Lung (tissue), 11 donors: ENCODE measurements at regions not wholly inside any gene's neighbourhood (a gene's known extent, or its start where the extent isn't known, plus 50 kb on each side); places are given as distances from the start of the nearest gene placed in this dataset.

Source experiments
- ATAC-seq: fragments of 200-7000 bp; cut with Tn5 transposase; one replicate; pipeline ENCODE4 v1.9.1; 2020; ENCODE audit warnings: moderate number of reproducible peaks; ENCODE audit not compliant: insufficient read depth, low FRiP score
- DNase-seq, 3 donors: peaks; one replicate each; pipeline ENCODE4 v3.0.0-alpha.2; 2013 to 2017
- H3K27ac ChIP-seq, 2 donors: one replicate each; pipeline ENCODE4 v1.5.1; 2013; ENCODE audit warnings: mild to moderate bottlenecking in 2 of 2, moderate library complexity in 2 of 2, control low read depth in 1 of 2, inconsistent platforms in 1 of 2, low read depth in 1 of 2, low read length in 1 of 2
- H3K27me3 ChIP-seq, 3 donors: one replicate each; pipeline ENCODE4 v1.5.1; 2013; ENCODE audit warnings: low read length in 2 of 3; ENCODE audit not compliant: control insufficient read depth in 3 of 3, insufficient read depth in 3 of 3
- H3K36me3 ChIP-seq, 4 donors: one replicate each; pipeline ENCODE4 v1.5.1; 2013; ENCODE audit warnings: low read length in 4 of 4, mild to moderate bottlenecking in 1 of 4, moderate library complexity in 1 of 4; ENCODE audit not compliant: control insufficient read depth in 4 of 4, insufficient read depth in 4 of 4
- H3K4me1 ChIP-seq, 5 donors: one replicate each; pipeline ENCODE4 v1.5.1; 2013; ENCODE audit warnings: low read length in 5 of 5, mild to moderate bottlenecking in 2 of 5, moderate library complexity in 1 of 5; ENCODE audit not compliant: control insufficient read depth in 5 of 5, insufficient read depth in 5 of 5
- H3K4me3 ChIP-seq: one replicate; pipeline ENCODE4 v1.5.1; 2013; ENCODE audit warnings: mild to moderate bottlenecking, control low read depth, moderate library complexity
- H3K9ac ChIP-seq, 2 donors: one replicate each; pipeline ENCODE4 v1.5.1; 2013; ENCODE audit warnings: low read length in 2 of 2, control low read depth in 1 of 2; ENCODE audit not compliant: insufficient read depth in 1 of 2
- H3K9me3 ChIP-seq, 4 donors: one replicate each; pipeline ENCODE4 v1.5.1; 2013; ENCODE audit warnings: low read length in 3 of 4, mild to moderate bottlenecking in 1 of 4, moderate library complexity in 1 of 4; ENCODE audit not compliant: control insufficient read depth in 4 of 4, insufficient read depth in 3 of 4
- CTCF ChIP-seq: IDR thresholded peaks from 2 replicates; pipeline ENCODE4 v1.5.1; 2012; ENCODE audit warnings: mild to moderate bottlenecking; ENCODE audit errors: control extremely low read depth, extremely low read depth
- WGBS, 2 donors: extraction: QIAGEN DNeasy Blood & Tissue Kit; methylation state at CpG; one replicate each; pipeline ENCODE4 v1.1.7; 2013; 5-methylcytosine and 5-hydroxymethylcytosine counted together
- donor health status: control.
- donor health status: control.
- donor health status: Bipolar disorder and iron deficiency.
- donor health status: healthy.
- donor health status: DM: yes; HTN: yes; CAD: no.

DNA sequence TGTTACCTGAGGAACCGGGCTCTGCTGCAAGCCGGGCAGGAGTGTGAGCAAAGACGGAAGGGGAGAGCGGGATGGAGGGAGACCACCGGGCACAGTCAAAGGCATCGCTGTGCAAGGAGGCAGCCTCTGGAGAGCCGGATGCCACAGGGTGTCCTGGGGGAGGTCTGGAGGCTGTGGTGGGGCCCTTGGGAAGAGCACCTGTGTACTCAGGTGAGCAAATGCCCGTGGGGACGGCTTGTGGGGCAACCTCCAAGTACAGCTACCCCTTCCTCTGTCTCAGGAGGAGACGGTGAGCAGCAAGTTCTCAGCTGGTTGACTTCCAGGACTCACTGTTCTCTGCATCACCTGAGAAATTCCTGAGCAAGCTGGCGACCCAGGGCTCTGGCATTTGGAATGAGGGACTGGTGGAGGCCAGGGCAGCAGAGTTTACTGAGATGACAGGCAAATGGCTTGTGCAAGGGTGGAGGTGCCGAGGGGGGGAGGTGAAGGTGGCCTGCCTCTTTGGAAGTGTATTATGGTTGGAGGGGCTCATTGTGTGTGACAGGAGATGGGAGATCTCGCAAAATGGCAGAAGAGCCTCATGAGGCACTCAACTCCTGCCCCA lies 345.2 kb upstream of the SHH start:
- H3K9ac ChIP-seq, result no peak overlapping the region
- no peak overlapping the region for H3K4me3 ChIP-seq
- TF ChIP-seq CTCF, result no peak
- no peak for DNase-seq
- no peaks in the 10 kb centered on the region for H3K27me3 ChIP-seq
- no peak overlapping the region for H3K27ac ChIP-seq
- H3K36me3 ChIP-seq, result no peaks in the 10 kb centered on the region
- no peak for ATAC-seq
- no peaks in the 10 kb centered on the region for H3K9me3 ChIP-seq
- WGBS, 2 donors, result 84 to 86% methylated on average over 13 of the region's 13 CpGs
- H3K4me1 ChIP-seq, result no peaks in the 10 kb centered on the region

- H3K27ac ChIP-seq, result no peak overlapping the region
- no peaks in the 10 kb centered on the region for H3K4me1 ChIP-seq
- peak; percentile 15 to 44 (median 27) for DNase-seq
- no peaks in the 10 kb centered on the region for H3K36me3 ChIP-seq
- no peaks in the 10 kb centered on the region for H3K27me3 ChIP-seq
- TF ChIP-seq CTCF, result no peak
- ATAC-seq, result no peak
- 70 to 73% methylated on average over 20 of the region's 20 CpGs for WGBS, 2 donors
- H3K4me3 ChIP-seq, result no peak overlapping the region
- no peak overlapping the region for H3K9ac ChIP-seq
- H3K9me3 ChIP-seq, result no peaks in the 10 kb centered on the region
These were observed 344.6 kb upstream of the SHH start for GRCh38 chr7:156156734-156157408.

DNA sequence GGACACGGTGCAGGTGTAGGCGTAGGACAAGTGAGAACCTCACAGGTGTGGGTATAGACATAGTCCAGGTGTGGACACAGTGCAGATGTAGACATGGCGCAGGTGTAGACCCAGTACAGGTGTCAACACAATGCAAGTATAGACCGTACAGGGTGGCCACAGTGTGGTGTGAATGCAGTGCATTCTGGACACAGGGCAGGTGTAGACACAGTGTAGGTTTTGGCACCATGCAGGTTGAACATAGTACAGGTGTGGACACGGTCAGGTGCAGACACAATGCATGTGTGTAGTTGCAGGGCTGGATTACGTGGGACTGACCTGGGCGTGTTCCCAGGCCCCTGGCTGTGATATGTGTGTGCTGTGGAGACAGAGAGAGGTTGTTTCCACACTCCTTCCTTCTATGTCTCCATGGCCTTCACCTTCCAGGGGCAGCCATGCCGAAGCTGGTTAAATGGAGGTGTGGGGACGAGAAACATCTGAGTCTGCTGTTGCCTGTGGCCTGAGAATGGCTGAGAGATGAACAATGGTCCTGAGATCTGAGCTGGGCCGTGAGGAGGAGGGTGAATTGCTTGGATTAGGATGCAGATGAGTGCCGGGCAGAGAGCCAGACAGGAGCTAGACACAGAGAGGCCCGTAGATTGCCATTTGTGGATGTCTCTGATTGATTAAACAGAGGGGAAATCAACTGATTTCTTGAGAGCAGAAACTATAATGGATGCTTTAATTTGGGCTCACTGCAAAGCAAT lies 343.9 kb upstream of the SHH start:
- Histone ChIP-seq H3K9me3 (no peaks in the 10 kb centered on the region), H3K4me1 (peaks cover 0 to 3% (median 0%) of the 10 kb centered on the region in 5 donors), H3K4me3 (no peak overlapping the region), H3K27ac (no peak overlapping the region), H3K36me3 (no peaks in the 10 kb centered on the region), H3K9ac (no peak overlapping the region), H3K27me3 (no peaks in the 10 kb centered on the region)
- no peak for TF ChIP-seq CTCF
- ATAC-seq, result no peak
- 75 to 79% methylated on average over 12 of the region's 12 CpGs for WGBS, 2 donors
- DNase-seq, result no peak
